ENCODE measurements at regions not wholly inside any gene's neighbourhood (a gene's known extent, or its start where the extent isn't known, plus 50 kb on each side); places are given as distances from the start of the nearest gene placed in this dataset.

GRCh38 chr11:56799691-56800210 is 51.3 kb upstream of the OR9G4 start:
- Mint-ChIP-seq H3K27ac (no peak overlapping the region), H3K4me1 (ENCODE audit: low read depth) (no peaks in the 10 kb centered on the region), H3K27me3 (ENCODE audit: low read depth) (no peaks in the 10 kb centered on the region), H3K36me3 (ENCODE audit: low read depth) (no peaks in the 10 kb centered on the region), H3K9me3 (peaks cover 3% of the 10 kb centered on the region), H3K4me3 (ENCODE audit: low read depth) (no peak overlapping the region)
- intact Hi-C loops (cut with micrococcal nuclease): no loop called here
- DNase-seq (ENCODE audit: low spot score): no peak

Data from activated T-helper 2 cell treated with anti-CD3 and anti-CD28 coated beads, Interferon-gamma antibody, Interleukin-2, Interleukin-4, amounts not matched to agents 10 μg/mL and 5 μg/mL and 100 μg/mL, durations not matched to agents 14 hours and 24 hours and 36 hours (primary cell).